GM12872 (cell line): ENCODE measurements at regions not wholly inside any gene's neighbourhood (a gene's known extent, or its start where the extent isn't known, plus 50 kb on each side); places are given as distances from the start of the nearest gene placed in this dataset.

ENCODE experiments used
- TF ChIP-seq, protein P1 (sequence below): IDR thresholded peaks from 3 replicates; pipeline ENCODE4 v1.5.1; 2011; ENCODE audit warnings: low read depth, mild to moderate bottlenecking, low read length, moderate library complexity; ENCODE audit not compliant: insufficient read depth

DNA sequence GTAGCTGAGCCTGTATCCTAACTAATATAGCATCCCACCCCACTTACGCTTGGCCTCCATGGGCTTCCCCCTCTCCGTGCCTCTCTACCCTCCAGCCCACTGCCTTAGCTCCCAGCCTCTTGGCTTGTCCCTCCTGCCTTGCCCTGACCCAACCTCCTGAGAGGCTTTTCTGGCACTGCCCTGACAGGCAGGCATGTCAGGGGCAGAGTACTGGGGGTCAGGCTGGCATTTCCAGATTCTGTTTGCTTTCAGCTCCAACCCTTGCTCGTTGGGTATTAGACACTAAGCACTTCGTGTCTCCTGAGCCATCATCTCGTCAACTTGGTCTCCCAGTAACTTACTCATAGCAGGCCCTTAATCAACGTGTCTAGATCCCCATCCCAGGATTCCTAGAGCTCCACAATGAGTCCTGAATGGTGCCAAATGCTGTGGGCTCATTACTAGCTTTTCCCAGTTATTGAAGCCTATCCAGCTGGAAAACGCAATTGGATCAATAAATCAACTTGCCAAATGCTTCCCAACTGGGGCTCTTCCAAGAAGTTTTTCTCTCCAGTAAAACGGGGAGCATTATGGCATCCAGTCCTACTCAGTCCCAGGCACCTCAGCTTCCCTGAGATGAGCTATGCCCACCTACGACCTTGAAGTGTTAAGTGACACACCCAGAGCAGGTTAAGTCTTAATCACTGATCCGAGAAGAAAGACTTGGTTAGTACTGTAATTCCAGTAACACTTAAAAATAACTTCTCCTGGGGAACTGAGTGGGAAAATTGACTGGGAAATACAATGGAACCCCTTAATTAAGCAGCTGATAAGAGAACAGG lies 78.5 kb upstream of the DLG1 start:
- TF ChIP-seq, protein P1, sequence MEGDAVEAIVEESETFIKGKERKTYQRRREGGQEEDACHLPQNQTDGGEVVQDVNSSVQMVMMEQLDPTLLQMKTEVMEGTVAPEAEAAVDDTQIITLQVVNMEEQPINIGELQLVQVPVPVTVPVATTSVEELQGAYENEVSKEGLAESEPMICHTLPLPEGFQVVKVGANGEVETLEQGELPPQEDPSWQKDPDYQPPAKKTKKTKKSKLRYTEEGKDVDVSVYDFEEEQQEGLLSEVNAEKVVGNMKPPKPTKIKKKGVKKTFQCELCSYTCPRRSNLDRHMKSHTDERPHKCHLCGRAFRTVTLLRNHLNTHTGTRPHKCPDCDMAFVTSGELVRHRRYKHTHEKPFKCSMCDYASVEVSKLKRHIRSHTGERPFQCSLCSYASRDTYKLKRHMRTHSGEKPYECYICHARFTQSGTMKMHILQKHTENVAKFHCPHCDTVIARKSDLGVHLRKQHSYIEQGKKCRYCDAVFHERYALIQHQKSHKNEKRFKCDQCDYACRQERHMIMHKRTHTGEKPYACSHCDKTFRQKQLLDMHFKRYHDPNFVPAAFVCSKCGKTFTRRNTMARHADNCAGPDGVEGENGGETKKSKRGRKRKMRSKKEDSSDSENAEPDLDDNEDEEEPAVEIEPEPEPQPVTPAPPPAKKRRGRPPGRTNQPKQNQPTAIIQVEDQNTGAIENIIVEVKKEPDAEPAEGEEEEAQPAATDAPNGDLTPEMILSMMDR: no peak

DNA sequence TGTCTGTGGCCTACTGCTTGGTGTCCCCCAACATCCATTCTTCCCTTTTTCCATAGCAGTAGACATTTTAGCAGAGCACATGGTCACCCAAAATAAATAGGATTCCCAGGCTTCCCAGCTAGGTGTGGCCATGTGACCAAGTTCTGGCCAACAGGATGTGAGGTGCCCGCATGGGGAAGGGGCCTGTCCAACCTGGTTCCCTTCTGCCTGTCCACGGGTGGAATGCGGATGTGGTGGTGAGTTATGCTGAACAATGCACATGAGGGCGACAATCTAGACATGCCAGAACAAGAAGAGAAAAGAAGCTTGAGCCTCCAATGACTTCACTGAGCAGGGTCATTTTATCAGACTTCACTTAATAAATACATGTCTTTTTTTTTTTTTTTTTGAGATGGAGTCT lies 77.6 kb upstream of the DLG1 start:
- TF ChIP-seq, protein P1: no peak

DNA sequence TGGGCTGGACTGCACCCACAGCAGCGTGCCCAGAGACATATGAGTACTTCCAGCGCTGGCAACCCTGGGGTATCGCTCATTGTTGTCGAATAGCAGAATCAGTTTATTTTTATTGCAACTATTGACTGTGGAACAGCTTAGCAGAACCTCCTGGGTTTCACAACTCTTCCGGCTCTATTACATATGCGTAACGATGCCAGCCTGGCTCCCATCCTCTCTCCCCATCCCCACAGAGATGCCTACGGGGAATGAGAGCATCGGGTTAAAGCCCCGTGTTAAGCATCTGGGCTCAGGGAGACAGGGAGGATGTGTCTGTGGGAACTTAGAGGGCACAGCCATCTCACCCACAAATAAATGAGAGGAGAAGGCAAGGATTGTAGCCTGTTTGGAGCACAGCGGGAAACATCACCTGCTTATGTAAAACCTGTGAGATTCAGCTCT lies 76.6 kb upstream of the DLG1 start:
- TF ChIP-seq, protein P1: no peak

DNA sequence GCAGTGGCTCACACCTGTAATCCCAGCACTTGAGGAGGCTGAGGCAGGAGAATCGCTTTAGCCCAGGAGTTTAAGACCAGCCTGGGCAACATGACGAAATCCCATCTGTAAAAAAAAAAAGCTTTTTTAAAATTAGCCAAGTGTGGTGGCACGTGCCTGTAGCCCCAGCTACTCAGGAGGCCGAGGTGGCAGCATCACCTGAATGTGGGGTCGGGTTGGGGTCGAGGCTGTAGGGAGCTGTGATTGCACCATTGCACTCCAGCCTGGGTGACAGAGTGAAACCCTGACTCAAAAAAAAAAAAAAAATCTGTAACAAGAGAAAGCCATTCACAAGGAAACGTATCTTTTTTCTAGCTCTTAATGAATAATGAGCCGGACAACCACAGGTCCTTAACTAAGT lies 74.7 kb upstream of the DLG1 start:
- TF ChIP-seq, protein P1: no peak

DNA sequence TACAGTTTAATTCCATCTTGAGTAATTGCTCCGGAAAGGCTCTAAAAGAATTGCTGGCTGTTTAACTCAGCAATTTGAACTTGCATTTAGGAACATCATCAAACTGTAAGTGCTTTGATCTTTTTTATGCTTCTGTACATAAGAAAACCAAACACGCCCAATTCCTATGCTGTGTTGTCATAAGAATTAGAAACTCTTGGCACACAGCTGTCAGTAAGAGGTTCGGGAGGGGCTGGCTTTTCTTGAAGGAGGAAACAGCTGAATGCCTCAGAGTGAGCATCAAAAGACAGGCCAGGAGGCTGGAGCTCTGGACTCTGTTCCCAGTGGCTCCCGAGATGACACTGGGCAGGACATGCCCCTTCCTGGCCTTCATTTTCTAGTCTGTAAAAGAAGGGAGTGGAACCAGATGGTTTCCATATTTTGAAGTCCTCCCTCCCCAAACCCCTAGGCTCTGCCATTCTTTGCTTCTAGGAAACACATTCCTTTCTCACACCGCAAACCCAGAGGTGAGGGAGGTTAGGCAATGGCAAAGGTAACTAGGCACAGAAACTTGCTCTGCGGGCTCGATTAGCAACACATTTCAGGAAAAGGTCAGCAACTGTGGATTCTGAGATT lies 73.7 kb upstream of the DLG1 start:
- TF ChIP-seq, protein P1: no peak

DNA sequence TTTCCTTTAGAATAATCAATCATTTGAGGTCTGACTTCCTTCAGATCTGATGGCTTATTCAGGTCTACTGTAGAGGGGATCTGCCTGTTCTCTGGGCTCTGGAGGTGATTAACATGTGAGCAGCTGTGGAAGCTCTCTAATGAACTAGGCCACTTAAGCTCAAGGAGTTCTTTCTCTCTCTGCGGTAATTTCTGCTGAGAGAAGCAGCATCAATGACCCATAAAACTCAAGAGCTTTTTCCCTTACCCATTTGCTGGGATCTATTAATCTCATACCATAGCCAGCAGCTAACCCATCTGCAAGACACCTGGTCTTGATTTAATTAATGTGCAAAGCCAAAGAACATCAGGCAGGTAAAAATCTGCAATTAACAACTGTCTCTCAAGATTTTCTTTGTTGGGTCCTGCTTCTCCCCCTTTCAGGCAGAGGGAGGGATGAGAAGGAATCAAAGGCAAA lies 73.2 kb upstream of the DLG1 start:
- TF ChIP-seq, protein P1: no peak

DNA sequence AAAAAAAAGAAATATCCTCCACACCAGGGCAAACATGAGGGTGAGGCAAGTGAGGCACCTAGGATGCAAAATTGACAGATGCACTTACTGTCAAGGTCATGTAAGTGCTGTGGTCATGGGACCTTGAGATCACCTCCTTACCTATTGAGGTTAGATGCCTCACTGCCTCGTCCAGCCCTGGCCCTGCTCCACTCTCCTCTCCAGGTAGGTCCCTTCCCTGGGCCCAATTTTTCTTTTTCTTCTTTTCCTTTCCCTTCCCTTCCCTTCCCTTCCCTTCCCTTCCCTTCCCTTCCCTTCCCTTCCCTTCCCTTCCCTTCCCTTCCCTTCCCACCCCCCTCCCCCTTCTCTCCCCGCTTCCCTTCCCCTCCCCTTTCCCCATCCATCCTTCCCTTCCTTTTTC lies 71.1 kb upstream of the DLG1 start:
- TF ChIP-seq, protein P1: no peak
